GM21786 (cell line): ENCODE measurements at regions not wholly inside any gene's neighbourhood (a gene's known extent, or its start where the extent isn't known, plus 50 kb on each side); places are given as distances from the start of the nearest gene placed in this dataset.
"Not testable (repeated sequence)": the region's sequence is repeated elsewhere in the genome, so short reads cannot be mapped to it uniquely, and the experiment has no call there.

Experiments used
- ATAC-seq: cut with Tn5 transposase; IDR thresholded peaks from one replicate; pipeline ENCODE4 v1.9.1; 2021; ENCODE audit not compliant: unreplicated experiment

- ATAC-seq = no peak
These were observed 159.1 kb upstream of the FOXF1 start for GRCh38 chr16:86351041-86351784.

- not testable (repeated sequence) for ATAC-seq
These were observed 158.6 kb upstream of the FOXF1 start for GRCh38 chr16:86351785-86352139.

GRCh38 chr16:86353148-86353547 is 157.2 kb upstream of the FOXF1 start:
- no peak for ATAC-seq

GRCh38 chr16:86353948-86354347 is 156.4 kb upstream of the FOXF1 start:
- ATAC-seq = no peak

- ATAC-seq = no peak
These were observed 155.4 kb upstream of the FOXF1 start for GRCh38 chr16:86354641-86355513.

GRCh38 chr16:86355531-86355930 is 154.8 kb upstream of the FOXF1 start:
- ATAC-seq = no peak

- ATAC-seq = no peak
These were observed 154.4 kb upstream of the FOXF1 start for GRCh38 chr16:86355951-86356350.

- ATAC-seq = no peak
These were observed 153.5 kb upstream of the FOXF1 start for GRCh38 chr16:86356804-86357203.

- no peak for ATAC-seq
These were observed 153.0 kb upstream of the FOXF1 start for GRCh38 chr16:86357303-86357702.

GRCh38 chr16:86357950-86358349 is 152.4 kb upstream of the FOXF1 start:
- no peak for ATAC-seq

GRCh38 chr16:86359571-86359970 is 150.8 kb upstream of the FOXF1 start:
- no peak for ATAC-seq

- ATAC-seq = no peak
These were observed 148.0 kb upstream of the FOXF1 start for GRCh38 chr16:86362155-86362849.

- no peak for ATAC-seq
These were observed 147.3 kb upstream of the FOXF1 start for GRCh38 chr16:86363057-86363490.

- ATAC-seq = no peak
These were observed 146.3 kb upstream of the FOXF1 start for GRCh38 chr16:86363836-86364618.

- no peak for ATAC-seq
These were observed 145.5 kb upstream of the FOXF1 start for GRCh38 chr16:86364653-86365380.

GRCh38 chr16:86365513-86366273 is 144.6 kb upstream of the FOXF1 start:
- no peak for ATAC-seq

GRCh38 chr16:86366481-86366880 is 143.8 kb upstream of the FOXF1 start:
- ATAC-seq = no peak

GRCh38 chr16:86367291-86368072 is 142.8 kb upstream of the FOXF1 start:
- no peak for ATAC-seq

- no peak for ATAC-seq
These were observed 142.1 kb upstream of the FOXF1 start for GRCh38 chr16:86368261-86368660.
